Ovary (tissue), 7 donors: ENCODE measurements at regions not wholly inside any gene's neighbourhood (a gene's known extent, or its start where the extent isn't known, plus 50 kb on each side); places are given as distances from the start of the nearest gene placed in this dataset.

Source experiments
- DNase-seq, 5 donors: peaks; one replicate each; pipeline ENCODE4 v3.0.0-alpha.2; 2019 to 2020
- H3K27ac ChIP-seq, 2 donors: fragments of 200-600 bp; one replicate each; pipeline versions ENCODE4 v1.5.1 to v1.8.0; 2019 to 2022
- H3K27me3 ChIP-seq: fragments of 200-600 bp; one replicate; pipeline ENCODE4 v1.8.0; 2022
- H3K36me3 ChIP-seq: fragments of 200-600 bp; sonication (generic); one replicate; pipeline ENCODE4 v1.5.1; 2019
- H3K4me1 ChIP-seq: one replicate; pipeline ENCODE4 v1.8.1; 2013; ENCODE audit warnings: mild to moderate bottlenecking, moderate library complexity; ENCODE audit not compliant: insufficient read depth
- H3K4me3 ChIP-seq: fragments of 200-600 bp; sonication (generic); one replicate; pipeline ENCODE4 v1.5.1; 2017
- H3K9me3 ChIP-seq, 2 donors: fragments of 200-600 bp in 1 of 2; sonication (generic) in 1 of 2; one replicate each; pipeline versions ENCODE4 v1.5.1 to v1.8.1; 2013 to 2019; ENCODE audit warnings: mild to moderate bottlenecking in 1 of 2, moderate library complexity in 1 of 2
- EP300 ChIP-seq: sonication (generic); formaldehyde crosslinking; IDR thresholded peaks from one replicate; pipeline ENCODE4 v1.6.1; 2017; ENCODE audit warnings: antibody characterized with exemption
- POLR2A ChIP-seq: fragments of 450-650 bp; IDR thresholded peaks from one replicate; pipeline ENCODE4 v1.6.1; 2017; ENCODE audit warnings: antibody characterized with exemption, mild to moderate bottlenecking, moderate library complexity
- WGBS, 3 donors: extraction: QIAGEN DNeasy Blood & Tissue Kit in 1 of 3; methylation state at CpG; one replicate each; pipeline versions ENCODE4 v1.1.5 to v1.1.7; 2013 to 2017; 5-methylcytosine and 5-hydroxymethylcytosine counted together
- intact Hi-C, 4 donors: fragments of 100-400 bp; cut with DNase I; formaldehyde crosslinking; loops; one replicate each; pipeline versions ENCODE4 v1.11.0 to v1.15.1; 2022 to 2023
- TF ChIP-seq, protein P1 (sequence below), 3 donors: fragments of 450-650 bp in 2 of 3; fragments of 200-600 bp in 1 of 3; IDR thresholded peaks; one replicate each; pipeline versions ENCODE4 v1.5.1 to v1.8.0; 2016 to 2022; ENCODE audit warnings: antibody characterized with exemption in 3 of 3, mild to moderate bottlenecking in 1 of 3
- donor health status: DM: no; HTN: no; CAD: no; lungs with moderate emphysema.
- donor health status: DM: no; HTN: no; CAD: no.
- donor health status: Bipolar disorder and iron deficiency.
- donor health status: DM: no; HTN: no; CAD: no.
- donor health status: DM: yes; HTN: yes; CAD: no.

DNA sequence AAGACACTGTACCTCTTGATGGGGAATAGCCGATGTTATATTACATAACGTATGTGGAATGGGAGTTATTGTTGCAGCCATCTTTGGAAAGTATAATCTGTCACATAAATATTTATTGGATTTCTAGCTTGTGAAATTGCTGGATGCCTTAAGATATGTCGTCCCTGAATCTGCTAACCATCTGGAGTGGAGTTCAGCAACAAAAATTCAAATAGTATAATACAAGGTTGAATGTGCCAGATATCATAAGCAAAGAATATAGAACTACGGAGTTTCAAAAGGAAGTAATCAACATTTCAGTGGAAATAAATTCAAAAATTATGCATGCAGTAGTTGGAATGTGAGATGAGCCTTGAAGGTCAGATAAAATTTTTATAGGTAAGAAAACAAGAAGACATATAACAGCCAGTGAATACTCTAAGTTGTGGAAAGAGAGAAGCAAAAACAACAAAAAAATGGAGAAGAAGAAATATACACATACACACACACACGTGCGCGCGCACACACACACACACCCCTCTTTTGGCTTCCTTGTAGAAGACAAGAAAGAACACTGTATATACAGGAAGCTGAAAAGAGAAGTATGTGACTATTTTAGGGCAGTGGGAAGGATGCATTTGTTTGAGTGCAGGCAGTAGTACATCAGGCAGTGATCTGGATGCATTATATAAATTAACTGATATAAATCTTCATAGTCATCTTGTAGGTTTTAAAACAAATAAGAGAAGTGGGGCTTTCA is 516.7 kb downstream of the KCNT2 start:
- DNase-seq: no peak
- Histone ChIP-seq H3K9me3 (no peaks in the 10 kb centered on the region), H3K27me3 (no peaks in the 10 kb centered on the region), H3K4me3 (no peak overlapping the region), H3K36me3 (no peaks in the 10 kb centered on the region), H3K4me1 (no peaks in the 10 kb centered on the region), H3K27ac (no peak overlapping the region)
- no peak for TF ChIP-seq POLR2A
- TF ChIP-seq, protein P1, sequence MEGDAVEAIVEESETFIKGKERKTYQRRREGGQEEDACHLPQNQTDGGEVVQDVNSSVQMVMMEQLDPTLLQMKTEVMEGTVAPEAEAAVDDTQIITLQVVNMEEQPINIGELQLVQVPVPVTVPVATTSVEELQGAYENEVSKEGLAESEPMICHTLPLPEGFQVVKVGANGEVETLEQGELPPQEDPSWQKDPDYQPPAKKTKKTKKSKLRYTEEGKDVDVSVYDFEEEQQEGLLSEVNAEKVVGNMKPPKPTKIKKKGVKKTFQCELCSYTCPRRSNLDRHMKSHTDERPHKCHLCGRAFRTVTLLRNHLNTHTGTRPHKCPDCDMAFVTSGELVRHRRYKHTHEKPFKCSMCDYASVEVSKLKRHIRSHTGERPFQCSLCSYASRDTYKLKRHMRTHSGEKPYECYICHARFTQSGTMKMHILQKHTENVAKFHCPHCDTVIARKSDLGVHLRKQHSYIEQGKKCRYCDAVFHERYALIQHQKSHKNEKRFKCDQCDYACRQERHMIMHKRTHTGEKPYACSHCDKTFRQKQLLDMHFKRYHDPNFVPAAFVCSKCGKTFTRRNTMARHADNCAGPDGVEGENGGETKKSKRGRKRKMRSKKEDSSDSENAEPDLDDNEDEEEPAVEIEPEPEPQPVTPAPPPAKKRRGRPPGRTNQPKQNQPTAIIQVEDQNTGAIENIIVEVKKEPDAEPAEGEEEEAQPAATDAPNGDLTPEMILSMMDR (IDR thresholded peaks at IDR 0.05): no peak
- WGBS, 3 donors: 64 to 81% (median 79%) methylated on average over 8 of the region's 8 CpGs
- intact Hi-C loops: no loop called here

DNA sequence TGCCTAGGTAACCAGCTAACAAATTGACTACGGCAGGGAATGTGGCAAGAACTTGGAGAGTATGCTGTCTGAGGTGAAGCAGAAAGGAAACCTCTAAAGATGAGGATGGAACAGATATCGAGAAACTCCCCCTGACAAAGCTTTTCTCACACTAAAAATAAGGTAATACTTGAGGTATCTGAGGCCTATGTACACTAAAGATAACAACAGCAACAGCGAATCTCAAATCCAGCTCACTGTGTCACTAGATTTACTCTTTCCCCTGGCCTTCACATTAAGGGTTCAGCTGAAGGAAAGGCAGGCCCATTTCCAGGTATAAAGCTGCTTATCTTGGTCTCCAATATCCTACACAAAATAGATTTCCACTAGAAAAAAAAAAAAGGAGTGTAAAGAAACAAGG is 518.0 kb downstream of the KCNT2 start:
- intact Hi-C loops: no loop called here
- WGBS, 3 donors: 80 to 90% (median 88%) methylated on average over 3 of the region's 3 CpGs

DNA sequence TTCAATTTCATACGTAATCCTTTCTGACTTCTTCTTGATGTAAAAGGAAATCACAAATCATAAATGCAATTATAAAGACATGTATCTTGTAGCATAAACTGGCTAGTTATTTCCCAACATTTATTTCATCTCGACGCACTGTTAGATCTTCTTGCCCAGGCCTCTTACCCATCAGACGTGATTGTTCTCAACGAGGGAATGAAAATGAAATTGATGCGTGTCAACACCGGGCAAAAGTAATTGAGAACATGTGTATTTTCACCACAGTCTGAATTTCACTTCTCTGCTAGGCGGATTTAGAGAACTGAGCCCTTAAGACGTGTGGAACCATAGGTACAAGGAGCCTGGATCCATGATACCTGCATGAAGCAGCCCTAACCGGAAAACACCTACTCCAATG is 519.7 kb downstream of the KCNT2 start:
- no peak overlapping the region for H3K27ac ChIP-seq
- no peaks in the 10 kb centered on the region for H3K36me3 ChIP-seq
- 83 to 88% (median 86%) methylated on average over 10 of the region's 10 CpGs for WGBS, 3 donors
- no peak overlapping the region for H3K4me3 ChIP-seq
- TF ChIP-seq, protein P1 (IDR thresholded peaks at IDR 0.05): no peak
- no peak for TF ChIP-seq EP300
- TF ChIP-seq POLR2A: no peak
- DNase-seq: no peak
- intact Hi-C loops: no loop called here
- H3K4me1 ChIP-seq: no peaks in the 10 kb centered on the region
- H3K27me3 ChIP-seq: no peaks in the 10 kb centered on the region
- no peaks in the 10 kb centered on the region for H3K9me3 ChIP-seq

More for the DNA sequence above, 518.0 kb downstream of the KCNT2 start:
- no peak overlapping the region for H3K4me3 ChIP-seq
- no peaks in the 10 kb centered on the region for H3K27me3 ChIP-seq
- no peak for TF ChIP-seq EP300
- no peak for TF ChIP-seq POLR2A
- TF ChIP-seq, protein P1 (IDR thresholded peaks at IDR 0.05): no peak
- no peaks in the 10 kb centered on the region for H3K9me3 ChIP-seq
- DNase-seq: no peak
- no peak overlapping the region for H3K27ac ChIP-seq
- no peaks in the 10 kb centered on the region for H3K36me3 ChIP-seq
- no peaks in the 10 kb centered on the region for H3K4me1 ChIP-seq

DNA sequence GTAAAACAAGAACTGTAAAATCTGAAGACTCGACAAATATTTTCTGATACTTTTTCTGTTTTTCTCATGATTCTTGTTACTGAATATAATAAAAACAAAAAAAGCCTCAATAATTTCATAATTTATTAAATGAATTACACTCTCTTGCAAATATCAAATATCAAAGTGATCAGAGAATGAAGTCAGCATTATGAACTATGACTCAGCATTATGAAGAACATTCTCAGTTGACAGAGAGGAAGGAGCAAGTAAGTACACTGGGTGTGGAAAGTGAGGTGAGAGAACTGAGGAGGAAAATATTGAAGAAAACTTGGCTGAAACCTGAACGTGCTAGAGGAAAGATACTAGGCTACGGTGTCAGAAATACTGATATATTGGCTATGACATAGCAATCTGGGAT is 529.5 kb downstream of the KCNT2 start:
- no peak overlapping the region for H3K4me3 ChIP-seq
- peaks cover 4% of the 10 kb centered on the region for H3K27me3 ChIP-seq
- no peaks in the 10 kb centered on the region for H3K36me3 ChIP-seq
- no peak overlapping the region for H3K27ac ChIP-seq
- WGBS, 3 donors: 75 to 86% (median 82%) methylated on average over 3 of the region's 3 CpGs
- no peaks in the 10 kb centered on the region for H3K9me3 ChIP-seq
- no peak for DNase-seq
- TF ChIP-seq EP300 (no peak), POLR2A (no peak)
- TF ChIP-seq, protein P1 (IDR thresholded peaks at IDR 0.05): no peak
- intact Hi-C loops: no loop called here
- no peaks in the 10 kb centered on the region for H3K4me1 ChIP-seq
